ENCODE measurements at regions not wholly inside any gene's neighbourhood (a gene's known extent, or its start where the extent isn't known, plus 50 kb on each side); places are given as distances from the start of the nearest gene placed in this dataset.

- no peak for DNase-seq (ENCODE audit: low spot score)
Observed at GRCh38 chr6:51249798-51250197, 431.1 kb downstream of the TFAP2B start.

- DNase-seq (ENCODE audit: low spot score): no peak
Observed at GRCh38 chr6:51250317-51250716, 431.6 kb downstream of the TFAP2B start.

GRCh38 chr6:51257938-51258337 is 439.3 kb downstream of the TFAP2B start:
- no peak for DNase-seq (ENCODE audit: low spot score)

- no peak for DNase-seq (ENCODE audit: low spot score)
Observed at GRCh38 chr6:51260003-51260402, 441.3 kb downstream of the TFAP2B start.

- no peak for DNase-seq (ENCODE audit: low spot score)
Observed at GRCh38 chr6:51261691-51262090, 443.0 kb downstream of the TFAP2B start.

GRCh38 chr6:51265426-51265825 is 446.8 kb downstream of the TFAP2B start:
- peak; percentile 50 for DNase-seq (ENCODE audit: low spot score)

GRCh38 chr6:51266604-51267003 is 447.9 kb downstream of the TFAP2B start:
- no peak for DNase-seq (ENCODE audit: low spot score)

GRCh38 chr6:51268666-51269065 is 450.0 kb downstream of the TFAP2B start:
- no peak for DNase-seq (ENCODE audit: low spot score)

- DNase-seq (ENCODE audit: low spot score): no peak
Observed at GRCh38 chr6:51269876-51270275, 451.2 kb downstream of the TFAP2B start.

GRCh38 chr6:51271615-51272014 is 452.9 kb downstream of the TFAP2B start:
- DNase-seq (ENCODE audit: low spot score): no peak

GRCh38 chr6:51273228-51273961 is 454.7 kb downstream of the TFAP2B start:
- DNase-seq (ENCODE audit: low spot score): peak; percentile 63

- no peak for DNase-seq (ENCODE audit: low spot score)
Observed at GRCh38 chr6:51277474-51277873, 458.8 kb downstream of the TFAP2B start.

- DNase-seq (ENCODE audit: low spot score): no peak
Observed at GRCh38 chr6:51282026-51282425, 463.4 kb downstream of the TFAP2B start.

GRCh38 chr6:51283723-51284355 is 465.2 kb downstream of the TFAP2B start:
- peak; percentile 17 for DNase-seq (ENCODE audit: low spot score)

GRCh38 chr6:51285876-51286275 is 467.2 kb downstream of the TFAP2B start:
- no peak for DNase-seq (ENCODE audit: low spot score)

- no peak for DNase-seq (ENCODE audit: low spot score)
Observed at GRCh38 chr6:51289041-51289440, 470.4 kb downstream of the TFAP2B start.

- DNase-seq (ENCODE audit: low spot score): no peak
Observed at GRCh38 chr6:51292659-51293058, 474.0 kb downstream of the TFAP2B start.

GRCh38 chr6:51299621-51300380 is 481.1 kb downstream of the TFAP2B start:
- no peak for DNase-seq (ENCODE audit: low spot score)

- DNase-seq (ENCODE audit: low spot score): no peak
Observed at GRCh38 chr6:51300510-51300909, 481.8 kb downstream of the TFAP2B start.

- peak; percentile 2 for DNase-seq (ENCODE audit: low spot score)
Observed at GRCh38 chr6:51301962-51302361, 483.3 kb downstream of the TFAP2B start.

- no peak for DNase-seq (ENCODE audit: low spot score)
Observed at GRCh38 chr6:51302431-51302830, 483.8 kb downstream of the TFAP2B start.

GRCh38 chr6:51303338-51303737 is 484.7 kb downstream of the TFAP2B start:
- DNase-seq (ENCODE audit: low spot score): no peak

- DNase-seq (ENCODE audit: low spot score): no peak
Observed at GRCh38 chr6:51314965-51315364, 496.3 kb downstream of the TFAP2B start.

Measured in globus pallidus (tissue), 1 donor.